ENCODE measurements at regions not wholly inside any gene's neighbourhood (a gene's known extent, or its start where the extent isn't known, plus 50 kb on each side); places are given as distances from the start of the nearest gene placed in this dataset.

- no peak for TF ChIP-seq ZNF512 (CRISPR knock-in tag; IDR thresholded peaks at IDR 0.05; ENCODE audit: borderline replicate concordance)
- no peak for TF ChIP-seq NFE2L1 (CRISPR knock-in tag; IDR thresholded peaks at IDR 0.05)
- no peak for TF ChIP-seq NFYB (CRISPR knock-in tag; conservative IDR thresholded peaks at IDR 0.05; ENCODE audit: low read depth)
- TF ChIP-seq EMX1 (CRISPR knock-in tag; IDR thresholded peaks at IDR 0.05) = no peak
- TF ChIP-seq CTCF (IDR thresholded peaks at IDR 0.05) = no peak
- TF ChIP-seq E2F5 (CRISPR knock-in tag; IDR thresholded peaks at IDR 0.05) = no peak
- no peak for TF ChIP-seq ZNF281 (CRISPR knock-in tag; IDR thresholded peaks at IDR 0.05)
- no peak for TF ChIP-seq MYBL2 (CRISPR knock-in tag; IDR thresholded peaks at IDR 0.05)
These were observed 517.8 kb downstream of the SLITRK5 start (continued) for GRCh38 chr13:88188986-88189385.

GRCh38 chr13:88189728-88190127 is 518.6 kb downstream of the SLITRK5 start:
- TF ChIP-seq ZSCAN18 (CRISPR knock-in tag; IDR thresholded peaks at IDR 0.05) (no peak), TP53 (CRISPR knock-in tag; IDR thresholded peaks at IDR 0.05) (no peak), FOXJ3 (CRISPR knock-in tag; IDR thresholded peaks at IDR 0.05; ENCODE audit: borderline replicate concordance) (no peak)
- H3K9me3 Mint-ChIP-seq = peaks cover 8% of the 10 kb centered on the region; the same call in 1 of the 2 replicates
- H3K27ac Mint-ChIP-seq = no peak overlapping the region
- H3K36me3 Mint-ChIP-seq = no peaks in the 10 kb centered on the region
- DNase-seq (ENCODE audit: low spot score) (no peak), ATAC-seq (no peak)
- ChIA-PET CTCF (no interaction called here), POLR2A (no interaction called here)
- H3K4me3 Mint-ChIP-seq = no peak overlapping the region
- no peaks in the 10 kb centered on the region for H3K4me1 Mint-ChIP-seq
- no peaks in the 10 kb centered on the region for H3K27me3 Mint-ChIP-seq (ENCODE audit: low read depth)

- DNase-seq (ENCODE audit: low spot score) = no peak
- Mint-ChIP-seq H3K27me3 (ENCODE audit: low read depth) (no peaks in the 10 kb centered on the region), H3K4me1 (no peaks in the 10 kb centered on the region), H3K4me3 (no peak overlapping the region), H3K27ac (no peak overlapping the region), H3K36me3 (peaks cover 19% of the 10 kb centered on the region), H3K9me3 (peaks cover 33% of the 10 kb centered on the region)
- ChIA-PET CTCF (no interaction called here), POLR2A (no interaction called here)
- TF ChIP-seq ZNF671 (CRISPR knock-in tag; IDR thresholded peaks at IDR 0.05) (no peak), ZBTB21 (CRISPR knock-in tag; IDR thresholded peaks at IDR 0.05; ENCODE audit: borderline replicate concordance) (no peak), NFATC4 (CRISPR knock-in tag; IDR thresholded peaks at IDR 0.05) (no peak), SMAD4 (CRISPR knock-in tag; IDR thresholded peaks at IDR 0.05) (no peak), ZNF281 (CRISPR knock-in tag; IDR thresholded peaks at IDR 0.05) (no peak), USF1 (CRISPR knock-in tag; IDR thresholded peaks at IDR 0.05) (no peak), SP1 (CRISPR knock-in tag; conservative IDR thresholded peaks at IDR 0.05) (no peak), ETV6 (CRISPR knock-in tag; IDR thresholded peaks at IDR 0.05) (no peak), NR2C2 (CRISPR knock-in tag; IDR thresholded peaks at IDR 0.05) (no peak), ZNF423 (CRISPR knock-in tag; IDR thresholded peaks at IDR 0.05) (no peak), HMGA2 (CRISPR knock-in tag; IDR thresholded peaks at IDR 0.05) (no peak)
- no peak for ATAC-seq
These were observed 524.9 kb downstream of the SLITRK5 start for GRCh38 chr13:88196106-88196505.
